GM21423 (cell line): ENCODE measurements at regions not wholly inside any gene's neighbourhood (a gene's known extent, or its start where the extent isn't known, plus 50 kb on each side); places are given as distances from the start of the nearest gene placed in this dataset.

Experiments used
- ATAC-seq: cut with Tn5 transposase; IDR thresholded peaks from one replicate; pipeline ENCODE4 v1.9.1; 2021; ENCODE audit warnings: mild to moderate bottlenecking, moderate library complexity; ENCODE audit not compliant: unreplicated experiment

GRCh38 chr6:140138311-140139010 lies 764.0 kb upstream of the CITED2 start:
- no peak for ATAC-seq

DNA sequence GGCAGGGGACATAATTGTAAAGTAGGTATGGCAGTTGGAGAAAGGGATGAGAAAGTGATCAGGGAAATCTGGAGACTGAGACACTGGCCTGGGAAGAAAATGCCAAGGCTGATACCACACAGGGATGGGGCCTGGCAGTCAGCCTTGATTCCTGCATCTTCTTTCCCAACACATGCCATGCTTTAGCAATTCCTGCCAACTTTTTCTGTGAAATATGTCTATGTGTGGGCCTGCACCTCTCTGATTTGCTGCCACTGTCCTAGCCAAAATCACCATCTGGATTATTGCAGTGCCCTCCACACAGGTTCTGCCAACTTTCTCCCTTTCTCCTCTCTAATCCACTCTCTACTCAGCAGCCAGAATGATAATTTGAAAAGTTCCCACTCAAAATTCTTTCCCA lies 759.8 kb upstream of the CITED2 start:
- no peak for ATAC-seq

DNA sequence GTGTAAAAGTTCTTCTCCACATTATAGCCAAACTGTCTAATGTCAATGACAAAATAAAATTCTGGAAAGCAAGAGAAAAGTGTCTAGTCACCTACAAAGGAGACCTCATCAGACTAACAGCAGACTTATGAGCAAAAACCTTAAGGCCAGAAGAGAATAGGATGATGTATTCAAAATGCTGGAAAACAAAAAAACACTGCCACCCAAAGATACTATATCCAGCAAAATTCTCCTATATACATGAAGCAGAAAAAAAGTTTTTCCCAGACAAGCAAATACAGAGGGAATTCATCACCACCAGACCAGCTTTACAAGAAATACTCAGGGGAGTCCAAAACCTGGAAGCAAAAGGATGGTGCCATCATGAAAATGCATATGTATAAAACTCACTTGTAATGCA lies 755.6 kb upstream of the CITED2 start:
- ATAC-seq = no peak

- ATAC-seq = no peak
These were observed 750.0 kb upstream of the CITED2 start for GRCh38 chr6:140124498-140124897.

- ATAC-seq = no peak
These were observed 733.7 kb upstream of the CITED2 start for GRCh38 chr6:140108167-140108566.

GRCh38 chr6:140107216-140107615 lies 732.8 kb upstream of the CITED2 start:
- ATAC-seq = no peak

DNA sequence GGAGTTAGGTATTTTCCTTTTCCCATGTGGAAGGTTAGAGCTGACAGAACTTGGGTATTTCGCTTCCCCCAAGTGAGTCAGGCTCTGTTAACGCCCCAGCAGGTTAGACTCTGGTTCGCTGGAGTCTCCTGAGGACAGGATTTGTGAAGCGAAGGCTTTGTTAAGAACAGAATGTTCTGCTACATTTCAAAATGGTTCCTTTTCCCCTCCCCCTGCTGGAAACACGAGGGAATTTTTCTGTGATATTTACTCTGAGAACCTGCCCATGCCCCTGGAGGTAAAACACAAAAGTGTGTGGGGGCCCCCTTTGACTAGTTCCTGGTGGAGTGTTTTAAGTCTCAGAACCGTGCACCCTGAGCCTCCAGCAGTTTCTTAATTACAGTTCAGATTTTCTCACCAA lies 731.4 kb upstream of the CITED2 start:
- ATAC-seq = no peak

- ATAC-seq = no peak
These were observed 730.8 kb upstream of the CITED2 start for GRCh38 chr6:140105241-140105640.

DNA sequence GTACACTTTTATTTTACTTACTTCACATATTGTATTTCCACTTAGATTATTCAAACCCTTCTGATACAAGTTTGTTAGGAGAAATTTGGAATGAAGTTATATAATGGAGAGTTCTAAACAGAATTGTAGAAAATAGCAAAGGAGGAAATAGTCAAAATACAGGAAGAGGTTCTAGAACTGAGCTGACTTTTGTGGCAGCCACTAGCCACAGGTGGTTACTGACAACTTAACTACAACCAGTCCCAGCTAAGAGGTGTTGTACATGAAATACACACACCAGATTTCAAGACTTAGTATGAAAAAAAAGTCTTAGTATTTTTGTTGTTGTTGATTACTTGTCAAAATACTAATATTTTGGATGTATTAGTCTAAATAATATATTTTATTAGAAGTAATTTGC lies 727.4 kb upstream of the CITED2 start:
- ATAC-seq = no peak

DNA sequence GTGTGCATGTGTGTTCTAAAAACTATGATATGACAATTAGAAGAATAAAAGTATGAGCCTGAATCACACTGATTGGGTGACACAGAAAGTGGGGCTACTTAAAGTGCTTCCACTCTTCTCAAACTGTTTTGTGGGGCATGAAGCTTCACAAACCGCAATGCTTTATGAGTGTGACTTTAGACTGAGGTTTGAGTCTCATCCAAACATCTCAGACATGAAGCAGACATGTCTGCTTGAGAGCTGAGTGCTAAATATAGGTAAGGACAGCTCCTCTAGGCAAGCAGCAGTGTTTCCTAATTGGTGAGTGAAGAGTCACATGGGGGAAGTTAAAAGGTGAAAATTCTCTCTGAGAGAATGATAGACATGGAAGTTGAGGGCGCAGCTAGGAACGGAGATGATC lies 726.9 kb upstream of the CITED2 start:
- ATAC-seq = no peak

DNA sequence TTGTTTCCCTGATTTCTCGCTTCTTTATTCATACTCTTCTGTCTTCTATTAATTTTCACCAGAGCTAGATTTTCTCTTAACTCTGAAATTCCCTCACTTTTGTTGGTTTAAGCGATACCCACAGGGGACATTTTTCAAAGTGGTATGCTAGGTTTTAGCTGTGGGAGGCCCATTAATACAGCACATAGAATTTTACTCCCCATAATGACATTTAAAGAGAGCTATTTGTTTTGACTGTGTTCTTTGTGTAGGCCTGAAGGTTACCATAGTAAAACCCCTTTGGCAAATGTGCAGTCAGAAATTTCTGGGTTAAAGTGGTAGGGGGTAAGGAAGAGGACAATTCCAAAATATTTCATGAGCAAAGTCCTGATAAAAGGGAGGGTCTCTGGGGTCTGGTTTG lies 721.1 kb upstream of the CITED2 start:
- ATAC-seq = no peak

DNA sequence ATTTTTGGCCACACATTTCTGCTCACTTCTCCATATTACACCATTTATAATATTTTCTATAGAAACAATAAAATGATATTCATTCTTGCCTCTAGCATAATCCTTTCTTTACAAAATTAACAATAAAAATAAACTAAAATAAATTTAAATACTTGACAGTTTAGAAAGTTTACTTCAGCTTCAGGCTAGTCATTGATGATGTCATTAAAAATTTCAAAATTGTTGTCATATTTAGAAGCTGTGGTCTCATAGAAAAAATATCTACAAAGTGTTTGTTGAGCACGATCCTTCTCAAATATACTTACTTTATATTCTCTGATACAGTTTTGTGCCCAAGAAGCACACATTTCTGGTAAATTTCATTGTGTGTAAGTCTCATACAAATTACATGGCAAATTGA lies 717.4 kb upstream of the CITED2 start:
- no peak for ATAC-seq

- no peak for ATAC-seq
These were observed 716.4 kb upstream of the CITED2 start for GRCh38 chr6:140090871-140091270.

- no peak for ATAC-seq
These were observed 708.9 kb upstream of the CITED2 start for GRCh38 chr6:140083375-140083774.

DNA sequence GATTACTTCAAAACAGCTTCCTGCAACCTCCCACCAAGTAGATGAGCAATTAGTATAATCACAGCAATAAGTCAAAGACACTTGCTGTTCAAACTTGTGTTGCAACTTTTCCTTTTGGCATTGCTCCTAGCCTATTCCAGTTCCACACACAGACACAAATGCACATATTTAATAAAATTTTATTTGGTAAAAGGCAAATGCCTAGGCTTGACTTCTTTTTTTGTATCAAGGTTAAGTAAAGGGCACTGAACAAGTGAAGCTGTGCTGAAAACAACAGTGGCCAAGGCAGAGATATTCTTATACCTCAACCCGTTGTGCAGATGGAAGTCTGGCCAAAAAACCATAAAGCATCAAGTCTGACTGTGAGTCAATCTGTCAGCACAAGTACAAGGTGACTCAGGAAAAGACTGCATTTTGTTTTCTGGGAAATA lies 708.4 kb upstream of the CITED2 start:
- ATAC-seq = no peak

DNA sequence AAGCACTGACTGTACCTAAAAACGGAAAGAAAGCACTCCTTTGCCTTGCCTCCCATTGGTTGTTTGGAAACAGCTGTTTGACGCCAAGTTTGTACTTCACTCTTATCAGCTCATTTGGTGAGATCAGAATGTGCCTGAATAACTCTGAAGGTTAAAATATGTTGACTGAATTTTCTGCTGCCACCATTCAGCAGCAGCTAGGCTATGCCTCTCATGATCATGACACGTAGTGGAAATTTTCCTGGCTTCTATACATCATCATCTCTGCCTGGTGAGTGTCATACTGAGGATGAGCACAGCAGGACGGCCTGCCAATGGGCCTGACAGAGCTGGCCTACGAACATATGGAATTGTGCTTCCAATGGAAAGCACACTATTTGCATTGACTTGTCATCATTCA lies 704.9 kb upstream of the CITED2 start:
- no peak for ATAC-seq

DNA sequence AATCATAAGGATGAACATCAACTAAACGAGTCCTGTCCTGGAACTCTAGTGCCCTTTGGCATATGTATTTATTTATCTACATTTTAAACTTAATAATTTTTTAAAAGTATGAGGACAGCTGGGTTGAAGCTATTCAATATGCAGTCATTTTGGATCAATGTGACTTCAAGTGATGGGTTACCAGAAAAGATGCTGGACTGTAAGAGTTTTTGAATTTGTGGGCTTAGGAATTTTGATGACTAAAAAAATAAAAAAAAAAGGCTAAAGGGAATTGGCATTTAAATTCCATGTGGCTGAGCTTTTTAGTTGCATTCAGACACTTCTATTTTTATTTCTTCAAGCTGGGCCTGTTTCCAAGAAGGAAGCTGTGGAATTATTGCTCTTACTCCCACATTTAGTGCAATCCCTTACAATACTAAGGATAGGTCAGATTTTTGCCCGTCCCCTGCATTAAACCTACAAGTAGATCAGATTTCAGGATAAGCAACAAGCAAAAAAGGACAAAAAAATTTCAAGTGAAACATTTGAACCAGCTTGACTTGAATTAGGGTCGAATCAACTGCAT lies 704.2 kb upstream of the CITED2 start:
- ATAC-seq = no peak

DNA sequence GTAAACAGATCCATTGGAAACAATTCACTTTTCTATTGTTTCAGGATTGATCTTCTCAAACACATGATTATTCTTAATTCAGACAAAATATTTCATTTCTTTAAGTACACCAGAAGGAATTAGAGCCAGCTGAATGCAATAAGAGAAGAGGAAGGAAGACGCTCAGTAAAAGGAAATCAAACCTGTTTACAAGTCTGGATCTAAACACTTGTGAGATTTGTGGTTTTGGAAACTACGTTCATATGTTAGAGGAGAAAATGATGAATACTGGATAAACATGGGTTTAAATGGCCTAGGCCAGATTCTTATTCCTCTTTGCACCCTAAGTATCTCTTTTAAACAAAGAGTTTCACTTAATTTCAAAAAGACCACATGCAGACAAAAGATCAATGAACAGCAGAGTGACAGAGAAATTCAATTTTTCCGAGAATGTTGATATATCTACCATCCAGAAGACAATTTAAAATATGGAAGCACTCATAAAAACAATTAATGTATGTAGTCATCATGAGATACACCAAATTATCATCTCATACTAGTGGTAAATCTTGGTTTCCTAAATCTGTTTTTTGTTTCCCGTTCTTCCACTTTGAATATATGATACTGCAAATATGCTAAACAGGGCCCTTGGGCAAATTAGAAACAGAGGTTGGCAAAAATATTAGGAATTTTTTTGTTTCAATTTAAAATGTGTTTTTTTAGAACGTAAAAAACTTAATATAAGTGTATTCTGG lies 703.5 kb upstream of the CITED2 start:
- ATAC-seq = no peak

DNA sequence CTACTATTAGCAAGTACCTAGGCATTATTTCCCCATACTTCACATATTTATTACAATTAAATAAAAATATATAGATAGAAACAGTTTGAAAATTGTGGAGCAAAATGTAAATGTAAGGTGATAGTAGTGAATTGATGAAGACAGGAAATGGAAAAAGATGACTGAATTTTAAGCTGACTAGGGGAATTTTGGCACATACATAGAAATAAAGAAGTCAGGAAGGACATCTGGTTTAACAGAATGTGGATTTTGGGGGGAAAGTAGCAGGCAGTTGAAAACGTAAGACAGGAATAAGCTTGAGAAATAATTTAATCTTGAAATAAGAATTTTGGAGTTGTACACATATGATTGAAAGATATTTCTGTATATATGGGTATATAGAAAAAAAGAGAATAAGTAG lies 701.7 kb upstream of the CITED2 start:
- no peak for ATAC-seq

GRCh38 chr6:140073456-140073855 lies 699.0 kb upstream of the CITED2 start:
- ATAC-seq = no peak

GRCh38 chr6:140071601-140072062 lies 697.2 kb upstream of the CITED2 start:
- ATAC-seq = no peak

- ATAC-seq = no peak
These were observed 696.5 kb upstream of the CITED2 start for GRCh38 chr6:140070846-140071473.
